GM21529 (cell line): ENCODE measurements at regions not wholly inside any gene's neighbourhood (a gene's known extent, or its start where the extent isn't known, plus 50 kb on each side); places are given as distances from the start of the nearest gene placed in this dataset.
"Not testable (repeated sequence)": the region's sequence is repeated elsewhere in the genome, so short reads cannot be mapped to it uniquely, and the experiment has no call there.

Experiments used
- ATAC-seq: cut with Tn5 transposase; IDR thresholded peaks from one replicate; pipeline ENCODE4 v1.9.1; 2021; ENCODE audit not compliant: unreplicated experiment

GRCh38 chr16:64365448-64365931, 756.4 kb downstream of the CDH11 start:
- ATAC-seq, result no peak

DNA sequence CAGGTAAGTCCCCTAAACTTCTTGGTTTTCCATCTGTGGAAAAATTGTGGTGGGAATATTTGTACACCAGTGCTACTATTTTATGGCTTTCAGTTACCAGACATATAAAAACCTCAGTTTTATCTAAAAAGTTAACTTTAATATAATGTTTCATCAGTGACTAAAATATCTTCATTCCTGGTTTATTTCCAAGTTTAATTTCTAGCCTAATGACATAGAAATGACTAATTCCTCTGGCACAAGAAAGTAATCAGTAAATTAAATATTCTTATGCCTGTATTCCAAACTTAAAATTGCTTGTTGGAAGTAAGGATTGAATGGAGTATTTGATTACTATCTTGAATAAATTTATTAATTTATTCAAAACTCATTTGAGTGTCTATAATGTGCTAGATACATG, 757.0 kb downstream of the CDH11 start:
- no peak for ATAC-seq

DNA sequence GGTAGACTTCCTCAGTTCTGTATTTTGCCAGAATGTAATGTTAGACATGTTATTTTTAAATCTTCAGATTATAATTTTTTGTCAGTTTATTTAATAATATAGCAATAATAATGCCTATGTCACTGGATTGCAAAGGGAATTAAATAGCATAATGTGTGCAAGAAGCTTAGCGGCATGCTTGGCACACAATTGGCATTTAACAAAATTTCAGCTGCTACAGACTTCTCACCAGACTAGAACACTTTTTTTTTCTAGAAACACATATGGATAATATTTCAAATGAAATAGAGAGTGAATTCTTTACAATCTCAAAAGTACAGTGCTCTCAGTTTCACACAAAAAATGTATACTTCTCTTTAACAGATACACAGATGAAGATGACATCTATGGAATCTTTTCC, 757.4 kb downstream of the CDH11 start:
- ATAC-seq, result no peak

- ATAC-seq, result no peak
Observed at GRCh38 chr16:64364016-64364415, 757.8 kb downstream of the CDH11 start.

DNA sequence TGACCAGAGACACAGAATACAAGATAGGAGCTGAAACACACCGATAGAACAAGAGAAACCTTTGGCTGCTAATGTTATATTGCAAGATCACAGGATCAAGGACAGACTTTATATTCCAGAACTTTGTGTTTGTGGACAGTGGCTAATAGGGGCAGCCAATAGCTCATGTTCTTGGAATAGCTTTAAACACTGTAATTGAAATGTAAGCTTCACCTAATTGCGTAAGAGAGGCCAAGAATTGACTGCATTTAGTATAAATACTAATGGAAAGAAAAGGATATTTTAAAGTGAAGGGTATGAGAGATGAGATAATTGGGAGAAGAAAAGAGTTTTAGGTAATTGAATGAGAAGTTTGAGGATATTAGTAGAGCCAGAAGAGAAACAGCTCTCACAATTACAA, 758.8 kb downstream of the CDH11 start:
- no peak for ATAC-seq

- no peak for ATAC-seq
Observed at GRCh38 chr16:64362193-64362592, 759.7 kb downstream of the CDH11 start.

GRCh38 chr16:64361753-64362152, 760.1 kb downstream of the CDH11 start:
- ATAC-seq, result no peak

DNA sequence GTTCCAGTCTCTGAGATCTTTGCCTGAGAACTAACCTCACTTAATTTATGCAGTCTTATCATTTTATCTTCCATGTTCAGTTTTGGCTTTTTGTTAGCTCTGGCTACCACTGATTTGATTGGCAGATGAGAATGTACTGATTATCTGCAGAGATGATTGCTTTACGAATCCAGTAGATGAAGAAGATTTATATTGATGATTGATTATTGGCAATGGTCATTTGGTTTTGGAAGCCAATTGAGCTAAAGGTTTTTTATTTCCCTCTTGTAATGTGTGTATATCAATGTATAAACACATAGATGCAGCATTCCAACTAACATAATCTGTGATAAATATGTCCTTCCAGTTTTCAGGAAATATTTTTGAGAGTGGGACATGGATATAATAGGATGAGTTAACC, 763.6 kb downstream of the CDH11 start:
- no peak for ATAC-seq

DNA sequence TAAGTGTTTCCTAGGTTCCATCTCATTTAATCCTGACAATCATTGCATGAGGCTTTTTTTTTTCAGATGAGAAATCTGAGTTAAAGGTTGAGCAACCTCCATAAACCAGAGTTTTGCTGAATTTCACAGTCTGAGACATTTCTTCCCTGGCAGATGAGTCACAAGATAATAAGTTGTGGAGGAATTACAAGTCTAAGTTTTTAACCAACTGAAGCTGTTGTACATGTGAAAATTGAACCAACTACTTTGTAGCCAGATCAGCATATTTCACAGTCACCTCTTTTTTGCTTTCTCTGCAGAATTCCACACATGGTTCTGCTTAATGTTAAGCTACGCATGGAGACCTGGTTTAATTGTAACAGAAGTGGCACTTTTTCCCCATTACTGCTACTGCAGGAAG, 765.6 kb downstream of the CDH11 start:
- no peak for ATAC-seq

DNA sequence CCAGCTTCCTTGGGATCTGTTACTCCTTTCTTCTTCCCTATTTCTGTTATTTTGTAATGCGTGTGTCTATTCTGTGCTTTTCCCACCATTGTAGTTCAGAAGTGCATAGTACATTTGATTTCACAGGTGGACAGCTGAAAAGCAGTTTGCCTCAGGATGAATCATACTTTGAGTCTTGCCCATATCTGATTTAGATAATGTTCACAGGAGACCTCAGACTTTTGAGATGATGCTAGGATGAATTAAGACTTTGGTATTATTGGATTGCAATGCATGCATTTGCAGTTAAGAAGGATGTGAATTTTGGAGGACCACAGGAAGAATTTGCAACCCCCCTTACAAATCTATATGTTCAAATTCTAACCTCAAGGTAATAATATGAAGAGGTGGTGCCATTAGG, 769.6 kb downstream of the CDH11 start:
- ATAC-seq, result no peak

DNA sequence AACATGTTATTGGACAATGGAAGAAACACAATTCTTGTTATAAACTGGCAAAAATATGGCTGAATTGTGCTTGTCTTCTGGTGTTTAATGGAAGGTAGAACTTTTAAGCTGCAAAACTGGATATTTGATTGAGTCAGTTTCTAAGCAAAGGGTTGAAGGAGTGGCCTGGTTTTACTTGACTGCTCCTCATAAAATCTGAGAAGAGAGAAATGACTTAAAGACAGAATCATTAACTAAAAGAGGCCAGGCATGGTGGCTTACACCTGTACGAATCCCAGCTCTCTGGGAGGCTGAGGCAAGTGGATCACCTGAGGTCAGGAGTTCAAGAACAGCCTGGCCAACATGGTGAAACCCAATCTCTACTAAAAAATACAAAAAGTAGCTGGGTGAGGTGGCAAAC, 770.7 kb downstream of the CDH11 start:
- ATAC-seq, result no peak

DNA sequence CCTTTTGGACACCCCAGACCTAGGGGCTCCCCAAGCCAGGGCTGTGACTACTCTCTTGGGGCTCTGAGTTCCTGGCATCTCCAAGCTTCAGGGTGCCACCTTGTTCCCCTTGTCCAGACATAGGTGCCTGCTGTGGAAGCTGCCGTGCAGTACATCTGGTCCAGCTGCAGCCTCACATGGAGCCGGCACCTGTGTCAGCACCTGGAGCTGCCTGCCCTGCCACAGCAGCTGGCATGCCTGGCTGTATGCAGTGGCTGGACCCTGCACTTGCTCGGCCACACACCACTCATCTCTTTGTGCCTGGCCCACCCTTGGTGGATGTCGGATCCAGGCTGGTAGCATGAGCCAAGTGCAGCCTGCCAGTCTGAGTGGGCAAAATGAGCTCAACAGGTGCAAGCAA, 775.8 kb downstream of the CDH11 start:
- ATAC-seq, result no peak

- ATAC-seq, result no peak
Observed at GRCh38 chr16:64345142-64345541, 776.7 kb downstream of the CDH11 start.

- not testable (repeated sequence) for ATAC-seq
Observed at GRCh38 chr16:64343820-64344443, 777.9 kb downstream of the CDH11 start.

DNA sequence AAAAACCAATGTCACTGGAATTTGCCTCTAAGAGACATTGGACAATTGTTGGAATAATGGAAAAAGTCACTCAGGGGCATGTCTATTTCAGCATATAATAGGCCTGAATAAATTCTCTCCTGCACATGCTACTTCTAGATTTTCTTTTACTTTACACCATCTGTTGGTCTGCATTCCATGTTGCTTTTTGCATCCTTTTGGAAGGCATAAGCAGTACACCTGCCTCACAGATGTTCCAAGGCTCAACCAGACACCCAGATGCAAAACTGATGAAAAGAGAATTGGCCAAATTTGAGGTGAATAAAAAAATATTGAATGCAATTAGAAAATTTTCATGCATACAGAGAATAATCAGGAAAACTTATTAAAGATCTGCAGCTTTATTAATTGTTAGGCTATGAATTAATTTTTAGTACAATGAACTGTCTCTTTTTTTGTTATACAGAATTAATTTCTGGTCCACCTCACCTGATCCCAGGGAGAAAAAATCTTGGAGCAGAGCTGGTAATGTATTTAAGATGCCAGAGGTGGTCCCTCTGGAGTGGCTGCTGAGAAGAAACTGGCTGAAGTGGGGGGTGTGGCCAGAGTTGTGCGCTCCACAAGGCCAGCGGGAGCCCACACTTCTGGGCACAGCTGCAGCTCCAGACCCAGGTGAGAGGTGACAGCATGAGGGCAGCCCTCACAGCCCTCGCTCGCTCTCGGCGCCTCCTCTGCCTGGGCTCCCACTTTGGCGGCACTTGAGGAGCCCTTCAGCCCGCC, 778.6 kb downstream of the CDH11 start:
- no peak for ATAC-seq

DNA sequence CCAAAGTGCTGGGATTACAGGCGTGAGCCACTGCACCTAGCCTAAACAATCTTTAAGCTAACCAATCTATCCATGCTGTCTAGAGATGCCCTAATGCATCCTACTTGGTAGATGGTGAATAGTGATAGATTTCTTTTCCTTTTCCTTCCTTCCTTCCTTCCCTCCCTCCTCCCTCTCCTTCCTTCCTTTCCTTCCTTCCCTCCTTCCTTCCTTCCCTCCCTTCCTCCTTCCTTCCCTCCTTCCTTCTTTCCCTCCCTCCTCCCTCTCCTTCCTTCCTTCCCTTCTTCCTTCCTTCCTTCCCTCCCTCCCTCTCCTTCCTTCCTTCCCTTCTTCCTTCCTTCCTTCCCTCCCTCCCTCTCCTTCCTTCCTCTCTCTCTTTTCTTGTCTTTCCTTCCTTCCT, 780.5 kb downstream of the CDH11 start:
- not testable (repeated sequence) for ATAC-seq

DNA sequence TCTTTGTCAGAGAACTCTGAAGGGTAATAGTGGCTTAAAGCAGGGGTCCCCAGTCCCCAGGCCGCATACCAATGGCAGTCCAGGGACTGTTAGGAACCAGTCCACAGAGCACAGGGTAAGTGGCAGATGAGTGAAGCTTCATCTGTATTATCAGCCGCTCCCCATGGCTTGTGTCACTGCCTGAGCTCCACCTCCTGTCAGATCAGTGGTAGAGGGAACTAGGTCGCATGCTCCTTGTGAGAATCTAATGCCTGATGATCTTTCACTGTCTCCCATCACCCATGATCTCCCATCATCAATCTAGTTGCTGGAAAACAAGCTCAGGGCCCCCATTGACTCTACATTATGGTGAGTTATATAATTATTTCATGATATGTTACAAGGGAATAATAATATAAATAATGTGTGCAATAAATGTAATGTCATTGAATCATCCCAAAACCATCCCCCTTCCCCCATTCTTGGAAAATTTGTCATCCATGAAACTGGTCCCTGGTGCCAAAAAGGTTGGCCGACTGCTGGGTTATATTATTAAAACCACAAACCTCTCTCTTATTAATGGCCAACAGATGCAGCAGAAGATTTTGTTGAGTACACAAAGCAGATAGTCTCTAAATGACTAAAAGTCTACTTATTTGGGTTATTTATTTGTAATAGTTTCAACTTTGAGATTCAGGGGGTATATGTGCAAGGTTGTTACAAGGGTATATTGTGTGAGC, 782.7 kb downstream of the CDH11 start:
- no peak for ATAC-seq

GRCh38 chr16:64321881-64322280, 800.0 kb downstream of the CDH11 start:
- no peak for ATAC-seq

GRCh38 chr16:64321066-64321465, 800.8 kb downstream of the CDH11 start:
- no peak for ATAC-seq

DNA sequence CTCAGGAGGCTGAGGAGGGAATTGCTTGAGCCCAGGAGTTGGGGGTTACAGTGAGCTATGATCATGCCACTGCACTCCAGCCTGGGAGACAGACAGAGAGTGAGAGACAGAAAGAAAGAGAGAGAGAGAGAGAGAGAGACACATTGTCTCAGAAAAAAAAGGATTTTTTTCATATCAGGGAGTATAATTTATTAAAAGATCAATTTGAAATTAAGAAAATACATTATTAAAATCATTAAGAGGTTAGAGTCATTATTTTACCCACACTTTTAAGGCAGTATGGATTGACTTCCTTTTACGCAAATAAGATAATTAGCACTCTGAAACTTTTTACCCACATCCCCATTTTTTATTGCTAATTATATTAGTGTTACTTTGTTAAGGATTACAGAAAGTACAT, 804.3 kb downstream of the CDH11 start:
- ATAC-seq, result no peak

GRCh38 chr16:64313726-64314125, 808.1 kb downstream of the CDH11 start:
- ATAC-seq, result no peak

- no peak for ATAC-seq
Observed at GRCh38 chr16:64312980-64313379, 808.9 kb downstream of the CDH11 start.
